HEK293 (cell line): ENCODE measurements at regions not wholly inside any gene's neighbourhood (a gene's known extent, or its start where the extent isn't known, plus 50 kb on each side); places are given as distances from the start of the nearest gene placed in this dataset.

Experiments used
- CTCF ChIA-PET: fragments of 350-600 bp; formaldehyde crosslinking; extraction: SDS; loops from one replicate; lab custom pipeline; 2021; ENCODE audit warnings: antibody characterized with exemption; lab: Yijun Ruan, JAX
- POLR2A ChIA-PET: fragments of 300-600 bp; formaldehyde crosslinking; extraction: SDS; loops from one replicate; lab custom pipeline; 2020; ENCODE audit warnings: antibody characterized with exemption, inconsistent platforms; lab: Yijun Ruan, JAX
- H3K27ac ChIP-seq: fragments of 200-500 bp; sonication (Bioruptor generic); 2 replicates; pipeline ENCODE4 v1.5.1; 2014; ENCODE audit warnings: low read depth, low read length, control low read depth, inconsistent platforms; ENCODE audit errors: extremely low read depth
- H3K36me3 ChIP-seq, 2 experiments: fragments of 200-500 bp in 1 of 2; sonication (Bioruptor generic) in 1 of 2; 1 replicate in 1 of 2; 2 replicates in 1 of 2; pipeline ENCODE4 v1.5.1; 2014 to 2017; ENCODE audit warnings: inconsistent platforms in 2 of 2, low read length in 2 of 2; ENCODE audit not compliant: control insufficient read depth in 2 of 2, insufficient read depth in 1 of 2
- H3K4me1 ChIP-seq: fragments of 200-500 bp; sonication (Bioruptor generic); 2 replicates; pipeline ENCODE4 v1.5.1; 2014; ENCODE audit warnings: mild to moderate bottlenecking, low read length, inconsistent platforms; ENCODE audit not compliant: control insufficient read depth, insufficient read depth
- H3K4me3 ChIP-seq: 2 replicates; pipeline ENCODE4 v1.5.1; 2011; ENCODE audit warnings: low read depth, mild to moderate bottlenecking, control low read depth, low read length, moderate library complexity
- H3K9me3 ChIP-seq: fragments of 200-500 bp; sonication (Bioruptor generic); 2 replicates; pipeline ENCODE4 v1.5.1; 2014; ENCODE audit warnings: low read depth, low read length, inconsistent platforms; ENCODE audit not compliant: control insufficient read depth, insufficient read depth
- BCL11B ChIP-seq: fragments of 450-650 bp; formaldehyde crosslinking; IDR thresholded peaks from 2 replicates; pipeline ENCODE4 v1.5.1; 2016; ENCODE audit warnings: low read depth, missing biosample characterization, missing genetic modification characterization
- FEZF1 ChIP-seq: fragments of 450-650 bp; formaldehyde crosslinking; IDR thresholded peaks from 2 replicates; pipeline ENCODE4 v1.5.1; 2016; ENCODE audit warnings: missing biosample characterization, missing genetic modification characterization
- GFI1B ChIP-seq: fragments of 450-650 bp; formaldehyde crosslinking; IDR thresholded peaks from 2 replicates; pipeline ENCODE4 v1.5.1; 2016; ENCODE audit warnings: missing biosample characterization, missing genetic modification characterization
- IKZF3 ChIP-seq: fragments of 450-650 bp; IDR thresholded peaks from 2 replicates; pipeline ENCODE4 v1.5.0; 2018; ENCODE audit warnings: missing biosample characterization, mild to moderate bottlenecking, missing genetic modification characterization, moderate library complexity
- REPIN1 ChIP-seq: fragments of 450-650 bp; formaldehyde crosslinking; IDR thresholded peaks from 2 replicates; pipeline ENCODE4 v1.5.1; 2017; ENCODE audit warnings: missing biosample characterization, missing genetic modification characterization, low read depth
- SCRT2 ChIP-seq: fragments of 450-650 bp; formaldehyde crosslinking; IDR thresholded peaks from 2 replicates; pipeline ENCODE4 v1.5.1; 2016; ENCODE audit warnings: missing biosample characterization, missing genetic modification characterization
- SETDB1 ChIP-seq: IDR thresholded peaks from one replicate; pipeline ENCODE4 v1.6.1; 2017; ENCODE audit warnings: mild to moderate bottlenecking, low read length, moderate library complexity, mixed read lengths; ENCODE audit not compliant: insufficient read length
- SP7 ChIP-seq: fragments of 450-650 bp; formaldehyde crosslinking; IDR thresholded peaks from 2 replicates; pipeline ENCODE4 v1.5.1; 2016; ENCODE audit warnings: missing biosample characterization, missing genetic modification characterization
- ZFP41 ChIP-seq: fragments of 450-650 bp; formaldehyde crosslinking; IDR thresholded peaks from 2 replicates; pipeline ENCODE4 v1.5.1; 2016; ENCODE audit warnings: missing biosample characterization, missing genetic modification characterization, borderline replicate concordance
- ZIC2 ChIP-seq: fragments of 450-650 bp; formaldehyde crosslinking; IDR thresholded peaks from 2 replicates; pipeline ENCODE4 v1.5.1; 2016; ENCODE audit warnings: missing biosample characterization, missing genetic modification characterization
- ZNF133 ChIP-seq: fragments of 450-650 bp; formaldehyde crosslinking; IDR thresholded peaks from 2 replicates; pipeline ENCODE4 v1.5.1; 2016; ENCODE audit warnings: missing biosample characterization, missing genetic modification characterization
- ZNF140 ChIP-seq: fragments of 450-650 bp; formaldehyde crosslinking; IDR thresholded peaks from 2 replicates; pipeline ENCODE4 v1.5.1; 2016; ENCODE audit warnings: missing biosample characterization, missing genetic modification characterization
- ZNF146 ChIP-seq: fragments of 450-650 bp; formaldehyde crosslinking; IDR thresholded peaks from 2 replicates; pipeline ENCODE4 v1.5.1; 2016; ENCODE audit warnings: missing biosample characterization, missing genetic modification characterization
- ZNF157 ChIP-seq: fragments of 450-650 bp; formaldehyde crosslinking; IDR thresholded peaks from 2 replicates; pipeline ENCODE4 v1.5.1; 2016; ENCODE audit warnings: missing biosample characterization, missing genetic modification characterization
- ZNF184 ChIP-seq: fragments of 450-650 bp; IDR thresholded peaks from 2 replicates; pipeline ENCODE4 v1.5.1; 2018; ENCODE audit warnings: missing biosample characterization, mild to moderate bottlenecking, missing genetic modification characterization
- ZNF311 ChIP-seq: fragments of 450-650 bp; formaldehyde crosslinking; IDR thresholded peaks from 2 replicates; pipeline ENCODE4 v1.5.1; 2017; ENCODE audit warnings: missing biosample characterization, missing genetic modification characterization, borderline replicate concordance
- ZNF391 ChIP-seq: fragments of 450-650 bp; formaldehyde crosslinking; IDR thresholded peaks from 2 replicates; pipeline ENCODE4 v1.5.1; 2016; ENCODE audit warnings: low read depth, missing biosample characterization, missing genetic modification characterization, borderline replicate concordance
- ZNF621 ChIP-seq: fragments of 450-650 bp; formaldehyde crosslinking; IDR thresholded peaks from 2 replicates; pipeline ENCODE4 v1.5.1; 2017; ENCODE audit warnings: missing biosample characterization, missing genetic modification characterization
- ZNF623 ChIP-seq: fragments of 450-650 bp; formaldehyde crosslinking; IDR thresholded peaks from 2 replicates; pipeline ENCODE4 v1.5.1; 2016; ENCODE audit warnings: missing biosample characterization, missing genetic modification characterization
- ZNF624 ChIP-seq: fragments of 450-650 bp; formaldehyde crosslinking; IDR thresholded peaks from 2 replicates; pipeline ENCODE4 v1.5.1; 2017; ENCODE audit warnings: missing biosample characterization, missing genetic modification characterization
- ZNF626 ChIP-seq: fragments of 450-650 bp; sonication (Bioruptor Pico); formaldehyde crosslinking; IDR thresholded peaks from 2 replicates; pipeline ENCODE4 v1.5.1; 2018; ENCODE audit warnings: missing biosample characterization, missing genetic modification characterization, inconsistent platforms
- ZNF768 ChIP-seq: fragments of 450-650 bp; formaldehyde crosslinking; IDR thresholded peaks from 2 replicates; pipeline ENCODE4 v1.5.1; 2018; ENCODE audit warnings: missing biosample characterization, mild to moderate bottlenecking, missing genetic modification characterization
- ZNF830 ChIP-seq: fragments of 450-650 bp; IDR thresholded peaks from 2 replicates; pipeline ENCODE4 v1.5.0; 2018; ENCODE audit warnings: missing biosample characterization, missing genetic modification characterization, low read depth, mild to moderate bottlenecking, moderate library complexity
- ZNF837 ChIP-seq: fragments of 450-650 bp; formaldehyde crosslinking; IDR thresholded peaks from 2 replicates; pipeline ENCODE4 v1.5.1; 2016; ENCODE audit warnings: missing biosample characterization, missing genetic modification characterization
- ZSCAN16 ChIP-seq: fragments of 450-650 bp; formaldehyde crosslinking; IDR thresholded peaks from 2 replicates; pipeline ENCODE4 v1.5.1; 2016; ENCODE audit warnings: missing biosample characterization, missing genetic modification characterization
- TF ChIP-seq, protein P1 (sequence below): fragments of 450-650 bp; formaldehyde crosslinking; IDR thresholded peaks from 2 replicates; pipeline ENCODE4 v1.5.1; 2016; ENCODE audit warnings: missing biosample characterization, missing genetic modification characterization, borderline replicate concordance
- TF ChIP-seq, protein P2 (sequence below): fragments of 450-650 bp; formaldehyde crosslinking; IDR thresholded peaks from 2 replicates; pipeline ENCODE4 v1.5.1; 2016; ENCODE audit warnings: missing biosample characterization, missing genetic modification characterization, borderline replicate concordance

DNA sequence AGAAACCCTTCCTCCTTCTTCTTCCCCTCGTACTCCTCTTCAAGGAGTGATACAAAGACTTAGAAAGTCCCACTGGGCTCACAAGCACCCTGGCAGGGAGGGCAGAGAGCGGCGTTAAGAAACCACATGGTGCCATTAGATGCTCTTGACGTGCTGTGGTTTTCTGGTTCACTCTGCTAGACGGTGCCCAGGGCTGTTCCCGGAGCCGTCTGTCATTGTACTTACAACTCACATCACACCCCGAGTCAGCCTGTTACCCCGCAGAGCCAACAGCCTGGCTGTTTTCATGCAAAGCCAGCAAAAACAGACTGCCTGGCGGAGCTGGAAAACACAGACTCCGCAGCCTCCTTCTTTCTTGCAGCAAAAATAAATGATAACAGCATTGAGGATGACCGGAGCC is 232.6 kb upstream of the TBX3 start:
- POLR2A ChIA-PET, result no interaction called here
- Histone ChIP-seq H3K9me3 (peaks cover 3% of the 10 kb centered on the region), H3K36me3 (no peaks in the 10 kb centered on the region)
- TF ChIP-seq ZIC2 (tag by site-specific recombination) (peak; percentile 25; the same call in 1 of the 2 replicates), ZNF623 (tag by site-specific recombination) (no peak)
- TF ChIP-seq, all 188 proteins: peak for 1
- H3K27ac ChIP-seq, result no peak overlapping the region
- no peak overlapping the region for H3K4me3 ChIP-seq
- CTCF ChIA-PET, result no interaction called here
- H3K4me1 ChIP-seq, result peaks cover 12% of the 10 kb centered on the region

DNA sequence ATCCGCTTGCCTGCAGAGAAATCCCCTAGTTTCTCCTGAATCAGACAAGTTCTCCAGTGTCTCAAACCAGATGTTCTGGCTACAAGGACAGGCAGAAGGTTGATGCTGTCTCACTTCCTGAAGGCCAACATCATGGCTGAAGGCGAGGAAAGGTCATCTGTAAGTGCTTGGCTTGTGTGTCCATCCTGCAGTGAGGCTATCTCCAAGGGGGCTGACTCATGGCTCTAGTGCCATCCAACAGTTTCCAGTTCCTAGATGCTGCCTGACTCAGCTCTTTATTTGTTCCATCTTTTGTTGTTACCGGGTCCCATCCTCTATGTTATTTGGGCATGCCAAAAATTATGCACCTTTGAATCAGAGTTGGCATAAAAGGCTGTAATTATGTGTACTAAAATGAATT is 232.1 kb upstream of the TBX3 start:
- Histone ChIP-seq H3K27ac (no peak overlapping the region), H3K4me1 (peaks cover 12% of the 10 kb centered on the region), H3K36me3 (no peaks in the 10 kb centered on the region), H3K9me3 (peaks cover 3% of the 10 kb centered on the region), H3K4me3 (no peak overlapping the region)
- TF ChIP-seq REPIN1 (tag by site-specific recombination) (no peak), SCRT2 (no peak), SP7 (tag by site-specific recombination) (peak; percentile 59)
- POLR2A ChIA-PET, result no interaction called here
- CTCF ChIA-PET, result no interaction called here

DNA sequence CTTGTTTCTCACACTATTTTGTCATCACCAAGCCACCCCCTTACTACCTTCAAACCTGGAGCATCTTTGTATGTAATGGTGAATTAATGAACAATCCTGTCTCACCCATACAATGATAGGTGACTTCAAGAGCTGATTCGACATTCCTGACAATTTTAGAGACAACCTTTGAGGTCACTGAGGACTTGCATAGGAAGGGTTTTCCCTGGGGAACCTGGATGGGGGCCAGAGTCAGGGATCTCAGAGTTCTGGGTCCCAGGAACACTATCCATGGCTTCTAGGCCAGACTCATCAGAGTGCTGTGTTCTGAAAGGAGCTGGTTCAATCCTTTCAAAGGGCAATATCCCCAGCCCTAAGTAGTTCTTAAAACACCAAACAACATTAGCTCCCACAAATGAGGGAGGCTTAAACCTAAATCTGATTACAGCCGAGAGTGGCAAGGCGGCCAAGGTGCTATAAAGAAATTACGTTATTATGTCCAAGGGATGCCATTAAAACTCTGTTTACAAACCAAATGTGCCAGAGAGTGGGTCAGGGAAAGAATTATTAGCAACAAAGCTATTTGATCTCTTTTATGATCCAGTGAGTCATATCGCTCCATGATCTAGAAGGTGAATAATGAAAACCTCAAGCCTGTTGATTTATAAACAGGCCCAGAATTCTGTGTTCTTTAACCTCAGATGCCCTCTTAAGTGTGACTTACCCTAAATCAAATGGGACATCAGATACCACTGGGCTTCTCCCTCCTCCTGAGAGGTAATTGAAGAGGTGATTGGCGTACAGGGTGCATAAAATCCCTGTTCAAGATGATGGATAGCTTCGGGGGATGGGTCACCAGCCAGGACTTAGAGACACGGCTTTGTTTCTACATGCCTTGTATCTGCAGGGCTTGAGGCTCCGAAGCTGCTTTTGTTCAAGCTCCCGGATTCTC is 230.2 kb upstream of the TBX3 start:
- Histone ChIP-seq H3K4me3 (no peak overlapping the region), H3K27ac (peak overlapping the region; percentile 82), H3K9me3 (peaks cover 3% of the 10 kb centered on the region), H3K36me3 (no peaks in the 10 kb centered on the region), H3K4me1 (peaks cover 12% of the 10 kb centered on the region)
- ChIA-PET CTCF (interaction anchor here (0.8 kb wide), 1 partner anchor 230 kb away, joined by 3 read pairs; the partner anchor contains the start of gene TBX3), POLR2A (no interaction called here)
- no peak for TF ChIP-seq SETDB1
- TF ChIP-seq ZNF184, result peak; percentile 87
- no peak for TF ChIP-seq ZNF621 (tag by site-specific recombination)
- TF ChIP-seq ZNF157 (tag by site-specific recombination), result no peak
- TF ChIP-seq GFI1B (tag by site-specific recombination), result peak; percentile 99
- peak; percentile 72; the same call in 1 of the 2 replicates for TF ChIP-seq ZSCAN16
- peak; percentile 69; the same call in 1 of the 2 replicates for TF ChIP-seq ZNF626
- TF ChIP-seq BCL11B, result no peak
- TF ChIP-seq ZNF830, result no peak
- no peak for TF ChIP-seq ZNF140 (tag by site-specific recombination)
- no peak for TF ChIP-seq ZFP41 (tag by site-specific recombination)
- TF ChIP-seq ZNF837 (tag by site-specific recombination), result no peak
- TF ChIP-seq, protein P1, sequence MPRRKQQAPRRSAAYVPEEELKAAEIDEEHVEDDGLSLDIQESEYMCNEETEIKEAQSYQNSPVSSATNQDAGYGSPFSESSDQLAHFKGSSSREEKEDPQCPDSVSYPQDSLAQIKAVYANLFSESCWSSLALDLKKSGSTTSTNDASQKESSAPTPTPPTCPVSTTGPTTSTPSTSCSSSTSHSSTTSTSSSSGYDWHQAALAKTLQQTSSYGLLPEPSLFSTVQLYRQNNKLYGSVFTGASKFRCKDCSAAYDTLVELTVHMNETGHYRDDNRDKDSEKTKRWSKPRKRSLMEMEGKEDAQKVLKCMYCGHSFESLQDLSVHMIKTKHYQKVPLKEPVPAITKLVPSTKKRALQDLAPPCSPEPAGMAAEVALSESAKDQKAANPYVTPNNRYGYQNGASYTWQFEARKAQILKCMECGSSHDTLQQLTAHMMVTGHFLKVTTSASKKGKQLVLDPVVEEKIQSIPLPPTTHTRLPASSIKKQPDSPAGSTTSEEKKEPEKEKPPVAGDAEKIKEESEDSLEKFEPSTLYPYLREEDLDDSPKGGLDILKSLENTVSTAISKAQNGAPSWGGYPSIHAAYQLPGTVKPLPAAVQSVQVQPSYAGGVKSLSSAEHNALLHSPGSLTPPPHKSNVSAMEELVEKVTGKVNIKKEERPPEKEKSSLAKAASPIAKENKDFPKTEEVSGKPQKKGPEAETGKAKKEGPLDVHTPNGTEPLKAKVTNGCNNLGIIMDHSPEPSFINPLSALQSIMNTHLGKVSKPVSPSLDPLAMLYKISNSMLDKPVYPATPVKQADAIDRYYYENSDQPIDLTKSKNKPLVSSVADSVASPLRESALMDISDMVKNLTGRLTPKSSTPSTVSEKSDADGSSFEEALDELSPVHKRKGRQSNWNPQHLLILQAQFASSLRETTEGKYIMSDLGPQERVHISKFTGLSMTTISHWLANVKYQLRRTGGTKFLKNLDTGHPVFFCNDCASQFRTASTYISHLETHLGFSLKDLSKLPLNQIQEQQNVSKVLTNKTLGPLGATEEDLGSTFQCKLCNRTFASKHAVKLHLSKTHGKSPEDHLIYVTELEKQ (tag by site-specific recombination), result peak; percentile 97
- peak; percentile 84 for TF ChIP-seq ZNF146
- no peak for TF ChIP-seq ZNF311 (tag by site-specific recombination)
- peak; percentile 99 for TF ChIP-seq FEZF1 (tag by site-specific recombination)
- TF ChIP-seq ZNF768 (tag by site-specific recombination), result no peak
- TF ChIP-seq, protein P2, sequence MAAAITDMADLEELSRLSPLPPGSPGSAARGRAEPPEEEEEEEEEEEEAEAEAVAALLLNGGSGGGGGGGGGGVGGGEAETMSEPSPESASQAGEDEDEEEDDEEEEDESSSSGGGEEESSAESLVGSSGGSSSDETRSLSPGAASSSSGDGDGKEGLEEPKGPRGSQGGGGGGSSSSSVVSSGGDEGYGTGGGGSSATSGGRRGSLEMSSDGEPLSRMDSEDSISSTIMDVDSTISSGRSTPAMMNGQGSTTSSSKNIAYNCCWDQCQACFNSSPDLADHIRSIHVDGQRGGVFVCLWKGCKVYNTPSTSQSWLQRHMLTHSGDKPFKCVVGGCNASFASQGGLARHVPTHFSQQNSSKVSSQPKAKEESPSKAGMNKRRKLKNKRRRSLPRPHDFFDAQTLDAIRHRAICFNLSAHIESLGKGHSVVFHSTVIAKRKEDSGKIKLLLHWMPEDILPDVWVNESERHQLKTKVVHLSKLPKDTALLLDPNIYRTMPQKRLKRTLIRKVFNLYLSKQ, result 0 out of 2 replicates have a peak, but pooled peaks have one; percentile 20
- peak; percentile 97 for TF ChIP-seq IKZF3 (tag by site-specific recombination)
- no peak for TF ChIP-seq ZNF624 (tag by site-specific recombination)
- peak; percentile 32; the same call in 1 of the 2 replicates for TF ChIP-seq ZNF133
- peak; percentile 98 for TF ChIP-seq ZNF391
